ENCODE measurements at regions not wholly inside any gene's neighbourhood (a gene's known extent, or its start where the extent isn't known, plus 50 kb on each side); places are given as distances from the start of the nearest gene placed in this dataset.

- DNase-seq (ENCODE audit: low read depth, low spot score), result no peak
These were observed 2326.8 kb upstream of the AGA start for GRCh38 chr4:179768996-179769395.

GRCh38 chr4:179797738-179798137, 2355.5 kb upstream of the AGA start:
- no peak for DNase-seq (ENCODE audit: low read depth, low spot score)

GRCh38 chr4:179803857-179804256, 2361.6 kb upstream of the AGA start:
- DNase-seq (ENCODE audit: low read depth, low spot score), result no peak

GRCh38 chr4:179804440-179804839, 2362.2 kb upstream of the AGA start:
- no peak for DNase-seq (ENCODE audit: low read depth, low spot score)

- no peak for DNase-seq (ENCODE audit: low read depth, low spot score)
These were observed 2375.1 kb upstream of the AGA start for GRCh38 chr4:179817317-179817716.

- no peak for DNase-seq (ENCODE audit: low read depth, low spot score)
These were observed 2381.1 kb upstream of the AGA start for GRCh38 chr4:179823342-179823741.

GRCh38 chr4:179831274-179831673, 2389.0 kb upstream of the AGA start:
- DNase-seq (ENCODE audit: low read depth, low spot score), result no peak

GRCh38 chr4:179836179-179837075, 2394.2 kb upstream of the AGA start:
- no peak for DNase-seq (ENCODE audit: low read depth, low spot score)

GRCh38 chr4:179843370-179843769, 2399.8 kb upstream of the TENM3 start:
- no peak for DNase-seq (ENCODE audit: low read depth, low spot score)

- DNase-seq (ENCODE audit: low read depth, low spot score), result no peak
These were observed 2387.7 kb upstream of the TENM3 start for GRCh38 chr4:179855469-179855868.

- DNase-seq (ENCODE audit: low read depth, low spot score), result no peak
These were observed 2385.0 kb upstream of the TENM3 start for GRCh38 chr4:179858221-179858620.

- DNase-seq (ENCODE audit: low read depth, low spot score), result no peak
These were observed 2375.8 kb upstream of the TENM3 start for GRCh38 chr4:179867300-179867878.

- DNase-seq (ENCODE audit: low read depth, low spot score), result no peak
These were observed 2371.5 kb upstream of the TENM3 start for GRCh38 chr4:179871726-179872125.

- no peak for DNase-seq (ENCODE audit: low read depth, low spot score)
These were observed 2370.4 kb upstream of the TENM3 start for GRCh38 chr4:179872755-179873154.

GRCh38 chr4:179880756-179881155, 2362.4 kb upstream of the TENM3 start:
- DNase-seq (ENCODE audit: low read depth, low spot score), result no peak

- DNase-seq (ENCODE audit: low read depth, low spot score), result no peak
These were observed 2349.0 kb upstream of the TENM3 start for GRCh38 chr4:179894066-179894778.

GRCh38 chr4:179919587-179919986, 2323.6 kb upstream of the TENM3 start:
- DNase-seq (ENCODE audit: low read depth, low spot score), result no peak

- no peak for DNase-seq (ENCODE audit: low read depth, low spot score)
These were observed 2315.7 kb upstream of the TENM3 start for GRCh38 chr4:179927473-179927872.

- no peak for DNase-seq (ENCODE audit: low read depth, low spot score)
These were observed 2301.3 kb upstream of the TENM3 start for GRCh38 chr4:179941911-179942310.

GRCh38 chr4:179976777-179977176, 2266.4 kb upstream of the TENM3 start:
- DNase-seq (ENCODE audit: low read depth, low spot score), result no peak

- DNase-seq (ENCODE audit: low read depth, low spot score), result no peak
These were observed 2265.8 kb upstream of the TENM3 start for GRCh38 chr4:179977378-179977777.

- no peak for DNase-seq (ENCODE audit: low read depth, low spot score)
These were observed 2262.0 kb upstream of the TENM3 start for GRCh38 chr4:179981161-179981560.

GRCh38 chr4:179989975-179990374, 2253.2 kb upstream of the TENM3 start:
- DNase-seq (ENCODE audit: low read depth, low spot score), result no peak

All from smooth muscle cell of the brain vasculature (primary cell).